Gastroesophageal sphincter (tissue), 4 donors: ENCODE measurements at regions not wholly inside any gene's neighbourhood (a gene's known extent, or its start where the extent isn't known, plus 50 kb on each side); places are given as distances from the start of the nearest gene placed in this dataset.

ENCODE experiments used
- ATAC-seq: fragments of 150-250 bp; one replicate; pipeline ENCODE4 v1.9.1; 2016; ENCODE audit warnings: mild to moderate bottlenecking, moderate library complexity
- H3K27ac ChIP-seq, 4 donors: fragments of 200-600 bp; sonication (generic) in 3 of 4; 1 replicate in 3 of 4; 2 replicates in 1 of 4; pipeline ENCODE4 v1.5.1; 2016 to 2019
- H3K27me3 ChIP-seq: fragments of 200-600 bp; sonication (generic); one replicate; pipeline ENCODE4 v1.5.1; 2019
- H3K36me3 ChIP-seq, 2 donors: fragments of 200-600 bp; sonication (generic); one replicate each; pipeline ENCODE4 v1.5.1; 2019; ENCODE audit warnings: control low read depth in 1 of 2
- H3K4me1 ChIP-seq, 3 donors: fragments of 200-600 bp; sonication (generic); 1 replicate in 2 of 3; 2 replicates in 1 of 3; pipeline ENCODE4 v1.5.1; 2016 to 2019; ENCODE audit warnings: control low read depth in 2 of 3
- H3K4me3 ChIP-seq, 2 donors: fragments of 200-600 bp; sonication (generic); one replicate each; pipeline ENCODE4 v1.5.1; 2019; ENCODE audit warnings: mild to moderate bottlenecking in 1 of 2, moderate library complexity in 1 of 2
- H3K9me3 ChIP-seq, 3 donors: fragments of 200-600 bp; sonication (generic); one replicate each; pipeline ENCODE4 v1.5.1; 2017 to 2019; ENCODE audit warnings: control low read depth in 2 of 3
- CTCF ChIP-seq, 4 experiments: fragments of 200-600 bp in 2 of 4; fragments of 450-650 bp in 2 of 4; sonication (generic) in 1 of 4; IDR thresholded peaks; one replicate each; pipeline ENCODE4 v1.5.1; 2017 to 2019; ENCODE audit warnings: antibody characterized with exemption in 4 of 4, mild to moderate bottlenecking in 2 of 4, moderate library complexity in 2 of 4
- EP300 ChIP-seq: sonication (generic); formaldehyde crosslinking; IDR thresholded peaks from one replicate; pipeline ENCODE4 v1.6.1; 2017; ENCODE audit warnings: antibody characterized with exemption, mild to moderate bottlenecking
- POLR2A ChIP-seq, 2 donors: fragments of 450-650 bp; IDR thresholded peaks; one replicate each; pipeline ENCODE4 v1.6.1; 2017; ENCODE audit warnings: antibody characterized with exemption in 2 of 2, mild to moderate bottlenecking in 2 of 2, moderate library complexity in 1 of 2
- POLR2AphosphoS5 ChIP-seq: sonication (generic); formaldehyde crosslinking; IDR thresholded peaks from one replicate; pipeline ENCODE4 v1.6.1; 2017; ENCODE audit warnings: antibody characterized with exemption
- WGBS, 2 donors: methylation state at CpG; one replicate each; pipeline ENCODE4 v1.1.5; 2018; ENCODE audit warnings: low coverage in 1 of 2; 5-methylcytosine and 5-hydroxymethylcytosine counted together

- no peaks in the 10 kb centered on the region for H3K27me3 ChIP-seq
- H3K4me1 ChIP-seq, result no peaks in the 10 kb centered on the region
- H3K36me3 ChIP-seq, result no peaks in the 10 kb centered on the region
- ATAC-seq, result no peak
- 29 to 57% methylated on average over 1 of the region's 1 CpG for WGBS, 2 donors
- no peak for TF ChIP-seq POLR2AphosphoS5
- no peak for TF ChIP-seq POLR2A (IDR thresholded peaks at IDR 0.05)
- no peak for TF ChIP-seq CTCF (IDR thresholded peaks at IDR 0.05)
- TF ChIP-seq EP300, result no peak
- H3K27ac ChIP-seq, result no peak overlapping the region
- H3K4me3 ChIP-seq, result no peak overlapping the region
- peaks cover 0 to 11% (median 0%) of the 10 kb centered on the region in 3 donors for H3K9me3 ChIP-seq
Observed at GRCh38 chr2:13779996-13780395, 852.5 kb upstream of the LRATD1 start.

GRCh38 chr2:13791019-13791547, 841.4 kb upstream of the LRATD1 start:
- Histone ChIP-seq H3K36me3 (no peaks in the 10 kb centered on the region), H3K27ac (peak overlapping the region; percentile 35 to 62 (median 59))

GRCh38 chr2:13806539-13806938, 826.0 kb upstream of the LRATD1 start:
- Histone ChIP-seq H3K36me3 (no peaks in the 10 kb centered on the region), H3K9me3 (no peaks in the 10 kb centered on the region), H3K27me3 (no peaks in the 10 kb centered on the region), H3K4me3 (no peak overlapping the region), H3K4me1 (no peaks in the 10 kb centered on the region), H3K27ac (no peak overlapping the region)
- no peak for ATAC-seq
- TF ChIP-seq CTCF (IDR thresholded peaks at IDR 0.05) (no peak), EP300 (no peak), POLR2A (IDR thresholded peaks at IDR 0.05) (no peak), POLR2AphosphoS5 (no peak)
- 68 to 71% methylated on average over 5 of the region's 5 CpGs for WGBS, 2 donors

More at GRCh38 chr2:13791019-13791547, 841.4 kb upstream of the LRATD1 start:
- Histone ChIP-seq H3K27me3 (no peaks in the 10 kb centered on the region), H3K4me1 (peaks cover 0 to 24% (median 4%) of the 10 kb centered on the region in 3 donors), H3K9me3 (no peaks in the 10 kb centered on the region), H3K4me3 (no peak overlapping the region)
- TF ChIP-seq CTCF (IDR thresholded peaks at IDR 0.05) (no peak), POLR2AphosphoS5 (peak; percentile 57)
- ATAC-seq, result no peak
- WGBS, 2 donors, result 16 to 40% methylated on average over 2 to 3 of the region's 3 CpGs

GRCh38 chr2:13813236-13813635, 819.3 kb upstream of the LRATD1 start:
- Histone ChIP-seq H3K4me1 (peaks cover 0 to 12% (median 0%) of the 10 kb centered on the region in 3 donors), H3K4me3 (no peak overlapping the region), H3K36me3 (no peaks in the 10 kb centered on the region), H3K27ac (no peak overlapping the region), H3K9me3 (no peaks in the 10 kb centered on the region), H3K27me3 (no peaks in the 10 kb centered on the region)
- WGBS, 2 donors, result 73 to 89% methylated on average over 4 of the region's 4 CpGs
- TF ChIP-seq CTCF (IDR thresholded peaks at IDR 0.05) (no peak), POLR2A (IDR thresholded peaks at IDR 0.05) (no peak), EP300 (no peak), POLR2AphosphoS5 (no peak)
- no peak for ATAC-seq

GRCh38 chr2:13818002-13818401, 814.5 kb upstream of the LRATD1 start:
- Histone ChIP-seq H3K36me3 (no peaks in the 10 kb centered on the region), H3K27me3 (no peaks in the 10 kb centered on the region), H3K4me1 (peaks cover 0 to 12% (median 0%) of the 10 kb centered on the region in 3 donors), H3K27ac (no peak overlapping the region), H3K9me3 (no peaks in the 10 kb centered on the region), H3K4me3 (no peak overlapping the region)
- no peak for TF ChIP-seq POLR2A (IDR thresholded peaks at IDR 0.05)
- WGBS, 2 donors, result 72 to 82% methylated on average over 4 of the region's 4 CpGs
- no peak for ATAC-seq
